ENCODE measurements at regions not wholly inside any gene's neighbourhood (a gene's known extent, or its start where the extent isn't known, plus 50 kb on each side); places are given as distances from the start of the nearest gene placed in this dataset.

GRCh38 chr16:73793260-73793659 lies 503.4 kb upstream of the PSMD7 start:
- no peaks in the 10 kb centered on the region for H4K20me1 ChIP-seq (ENCODE audit: control insufficient read depth, insufficient read depth)
- H3K27ac ChIP-seq (ENCODE audit: control insufficient read depth, insufficient read depth) = no peak overlapping the region
- TF ChIP-seq RUNX3 (IDR thresholded peaks at IDR 0.05; ENCODE audit: low read length) (no peak), EGR1 (IDR thresholded peaks at IDR 0.05; ENCODE audit: borderline replicate concordance in 1 of 2, low read depth in 2 of 2, low read length in 2 of 2) (no peak), CHD1 (IDR thresholded peaks at IDR 0.05; ENCODE audit: low read depth, low read length) (no peak), CTCF (IDR thresholded peaks at IDR 0.05 in 2 of 3, conservative IDR thresholded peaks at IDR 0.05 in 1 of 3; ENCODE audit: control insufficient read depth in 2 of 3, extremely low read depth in 1 of 3, insufficient read depth in 1 of 3, low read depth in 3 of 3, low read length in 3 of 3) (no peak), RBBP5 (conservative IDR thresholded peaks at IDR 0.05) (no peak), BCLAF1 (IDR thresholded peaks at IDR 0.05) (no peak), TARDBP (IDR thresholded peaks at IDR 0.05; ENCODE audit: borderline replicate concordance) (no peak), SMC3 (IDR thresholded peaks at IDR 0.05; ENCODE audit: borderline replicate concordance, low read length) (no peak), NR2C2 (IDR thresholded peaks at IDR 0.05; ENCODE audit: borderline replicate concordance, control insufficient read depth, insufficient read length, low read depth) (no peak), ZBTB33 (IDR thresholded peaks at IDR 0.05) (no peak)
- intact Hi-C loops (cut with micrococcal nuclease; ENCODE audit: unreplicated experiment) = no loop called here
- 54% methylated on average over 4 of the region's 4 CpGs for WGBS (ENCODE audit: insufficient coverage, insufficient replicate concordance, low lambda C conversion rate, missing lambda C conversion rate)
- DNase-seq (ENCODE audit: low read depth, low spot score) = no peak
- ChIA-PET SMC1A (ENCODE audit: uncharacterized antibody, unreplicated experiment) (no interaction called here), RAD21 (ENCODE audit: unreplicated experiment) (no interaction called here), CTCF (no interaction called here), POLR2A (no interaction called here)
- no peak overlapping the region for H3K9ac ChIP-seq (ENCODE audit: control insufficient read depth, insufficient read depth, low read length)
- no peak overlapping the region for H2AFZ ChIP-seq (ENCODE audit: control insufficient read depth, low read depth, low read length)
- no peak overlapping the region for H3K4me3 ChIP-seq
- no peaks in the 10 kb centered on the region for H3K79me2 ChIP-seq (ENCODE audit: control insufficient read depth, insufficient read depth, low read length)
- in situ Hi-C loops (cut with MboI) = no loop called here
- H3K4me2 ChIP-seq (ENCODE audit: control insufficient read depth, insufficient read depth) = no peak overlapping the region
- no peaks in the 10 kb centered on the region for H3K9me3 ChIP-seq (replicated peaks; ENCODE audit: control insufficient read depth, insufficient read depth, low read length)
- no peak for FAIRE-seq
- H3K27me3 ChIP-seq (replicated peaks in 1 of 2; ENCODE audit: control insufficient read depth in 2 of 2, insufficient read depth in 2 of 2, low read length in 1 of 2) = no peaks in the 10 kb centered on the region
- ATAC-seq = no peak
- H3K4me1 ChIP-seq (ENCODE audit: control insufficient read depth, insufficient read depth, low read length) = no peaks in the 10 kb centered on the region
- no TSS peak for BruUV-seq (replicated peaks)
- no peaks in the 10 kb centered on the region for H3K36me3 ChIP-seq (ENCODE audit: control insufficient read depth in 2 of 2, insufficient read depth in 2 of 2, low read length in 1 of 2)
